ENCODE measurements at regions not wholly inside any gene's neighbourhood (a gene's known extent, or its start where the extent isn't known, plus 50 kb on each side); places are given as distances from the start of the nearest gene placed in this dataset.

- TF ChIP-seq POLR2A (IDR thresholded peaks at IDR 0.05) (no peak), CTCF (IDR thresholded peaks at IDR 0.05) (no peak)
These were observed 141.2 kb upstream of the RTL1 start for GRCh38 chr14:101044741-101045140.
